ENCODE measurements at regions not wholly inside any gene's neighbourhood (a gene's known extent, or its start where the extent isn't known, plus 50 kb on each side); places are given as distances from the start of the nearest gene placed in this dataset.

DNA sequence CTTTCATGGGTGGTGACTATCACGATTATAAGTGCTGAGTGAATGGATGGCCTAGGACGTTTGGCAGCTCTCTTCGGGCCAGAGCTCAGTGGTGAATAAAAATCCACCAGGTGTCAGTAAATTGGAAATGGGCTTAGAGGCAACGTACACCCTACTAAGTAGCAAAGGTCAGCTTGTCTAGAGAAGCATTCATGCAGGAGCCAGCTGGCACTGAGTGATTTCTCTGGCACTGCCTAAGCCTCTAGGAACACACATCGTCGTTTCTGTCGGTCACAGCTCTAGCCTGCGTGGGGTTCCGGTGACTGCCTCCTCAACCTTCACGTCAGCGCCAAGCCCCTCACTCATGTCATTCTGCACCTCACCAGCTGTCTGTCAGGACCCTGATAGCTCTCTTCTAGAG, 192.4 kb upstream of the NTM start:
- Histone ChIP-seq H3K23me2 (ENCODE audit: insufficient read length, low read depth, low read length, poor library complexity, severe bottlenecking) (no peaks in the 10 kb centered on the region), H2BK5ac (ENCODE audit: insufficient read length, low read length) (no peak overlapping the region), H3K27ac (ENCODE audit: insufficient read length, low read depth, low read length) (no peak overlapping the region), H3K18ac (ENCODE audit: insufficient read length, low read depth, low read length) (no peak overlapping the region), H3K9ac (ENCODE audit: extremely low read depth, insufficient read length, low read length) (no peak overlapping the region), H4K5ac (ENCODE audit: insufficient read length, low read depth, low read length) (no peak overlapping the region), H3T11ph (ENCODE audit: low read length) (no peak overlapping the region), H3K9me3 (ENCODE audit: control insufficient read depth, low read depth, low read length) (no peaks in the 10 kb centered on the region), H3K4me2 (ENCODE audit: insufficient read depth, insufficient read length, low read length) (no peak overlapping the region), H2BK12ac (ENCODE audit: insufficient read length, low read depth, low read length) (no peak overlapping the region), H2AK5ac (ENCODE audit: insufficient read length, low read length) (no peak overlapping the region), H2BK20ac (ENCODE audit: low read depth, low read length, poor library complexity, severe bottlenecking) (no peak overlapping the region), H3K79me2 (ENCODE audit: insufficient read depth, low read length) (no peaks in the 10 kb centered on the region; the same call in 1 of the 2 replicates), H3K14ac (ENCODE audit: insufficient read depth, low read length) (no peak overlapping the region), H3K4me1 (ENCODE audit: insufficient read depth, low read length) (peaks cover 4% of the 10 kb centered on the region; the same call in 1 of the 2 replicates), H4K8ac (replicated peaks; ENCODE audit: insufficient read length, low read depth, low read length) (no peak overlapping the region), H3K4ac (ENCODE audit: low read depth, low read length) (no peak overlapping the region), H3K27me3 (ENCODE audit: insufficient read depth, low read length) (no peaks in the 10 kb centered on the region), H2AFZ (ENCODE audit: low read length) (no peak overlapping the region), H4K20me1 (ENCODE audit: control insufficient read depth, insufficient read depth, insufficient read length) (no peaks in the 10 kb centered on the region), H4K91ac (ENCODE audit: insufficient read length, low read depth, low read length) (no peak overlapping the region), H2BK120ac (ENCODE audit: low read depth, low read length, poor library complexity, severe bottlenecking) (no peak overlapping the region), H3K23ac (ENCODE audit: insufficient read length, low read depth, low read length) (no peak overlapping the region), H3K79me1 (ENCODE audit: insufficient read depth, low read depth, low read length, poor library complexity, severe bottlenecking) (no peaks in the 10 kb centered on the region), H2BK15ac (ENCODE audit: low read depth, low read length) (no peak overlapping the region), H3K56ac (ENCODE audit: insufficient read length, low read depth, low read length) (no peak overlapping the region)
- H3K27me3 Mint-ChIP-seq (ENCODE audit: low read depth), result peaks cover 1% of the 10 kb centered on the region
- peaks cover 35 to 39% of the 10 kb centered on the region in 2 experiments for H3K4me1 Mint-ChIP-seq
- H3K4me3 Mint-ChIP-seq, result no peak overlapping the region
- H3K9me3 Mint-ChIP-seq, result peaks cover 3 to 4% of the 10 kb centered on the region in 2 experiments; a peak in 4 of 5 replicates
- no peak for DNase-seq
- H3K36me3 Mint-ChIP-seq (ENCODE audit: insufficient read depth in 1 of 3, low read depth in 3 of 3), result peaks cover 2 to 4% (median 3%) of the 10 kb centered on the region in 3 experiments; a peak in 5 of 7 replicates
- WGBS (ENCODE audit: extremely low coverage, insufficient read length, low lambda C conversion rate), result no CpG with 5 or more reads among the region's 11 CpGs
- H3K27ac Mint-ChIP-seq, result peak overlapping the region in 1 of 3 experiments; percentile 33; a peak in 1 of 7 replicates
- TF ChIP-seq CTCF (conservative IDR thresholded peaks at IDR 0.05), result no peak

All from H9 (cell line).